GM12878 (cell line): ENCODE measurements at regions not wholly inside any gene's neighbourhood (a gene's known extent, or its start where the extent isn't known, plus 50 kb on each side); places are given as distances from the start of the nearest gene placed in this dataset.

ENCODE experiments used
- ATAC-seq: fragments of 200-7000 bp; cut with Tn5 transposase; 3 replicates; pipeline ENCODE4 v1.9.1; 2020; ENCODE audit warnings: mild to moderate bottlenecking, moderate library complexity
- BruUV-seq: library from RNA; stranded (reverse); fragments of 400-500 nt; replicated peaks from 2 replicates; lab custom pipeline; 2021; lab: Mats Ljungman, UMichigan
- CTCF ChIA-PET: fragments of 300-600 bp; sonication (Branson Sonifier 250); formaldehyde crosslinking; extraction: SDS; loops from one replicate; lab custom pipeline; 2021; ENCODE audit warnings: inconsistent platforms; lab: Yijun Ruan, JAX
- POLR2A ChIA-PET: fragments of 350-600 bp; formaldehyde crosslinking; extraction: SDS; loops from one replicate; lab custom pipeline; 2021; ENCODE audit warnings: inconsistent platforms; lab: Charles Lee
- RAD21 ChIA-PET: fragments of 300-600 bp; sonication (Branson Sonifier 250); formaldehyde crosslinking; loops from one replicate; lab custom pipeline; 2023; ENCODE audit warnings: antibody characterized with exemption; ENCODE audit not compliant: unreplicated experiment; lab: Charles Lee
- SMC1A ChIA-PET: fragments of 300-600 bp; sonication (Branson Sonifier 250); formaldehyde crosslinking; loops from one replicate; lab custom pipeline; 2023; ENCODE audit not compliant: unreplicated experiment, uncharacterized antibody; lab: Charles Lee
- DNase-seq: peaks from one replicate; pipeline ENCODE4 v3.0.0-alpha.2; 2011; ENCODE audit warnings: low read depth, low spot score
- FAIRE-seq: peaks from 3 replicates; lab custom pipeline; 2011; peaks lifted over from hg19 to GRCh38; lab: Jason Lieb, UNC
- H2AFZ ChIP-seq: 2 replicates; pipeline ENCODE4 v1.6.0; 2011; ENCODE audit warnings: low read depth, low read length, control low read depth; ENCODE audit not compliant: control insufficient read depth
- H3K27ac ChIP-seq: 2 replicates; pipeline ENCODE4 v1.5.1; 2011; ENCODE audit warnings: control low read depth; ENCODE audit not compliant: control insufficient read depth, insufficient read depth
- H3K27me3 ChIP-seq, 2 experiments: replicated peaks in 1 of 2; 2 replicates each; pipeline versions ENCODE4 v1.6.0 to v1.6.1; 2011; ENCODE audit warnings: low read length in 1 of 2; ENCODE audit not compliant: control insufficient read depth in 2 of 2, insufficient read depth in 2 of 2
- H3K36me3 ChIP-seq, 2 experiments: 2 replicates each; pipeline ENCODE4 v1.5.1; 2011; ENCODE audit warnings: low read length in 1 of 2; ENCODE audit not compliant: control insufficient read depth in 2 of 2, insufficient read depth in 2 of 2
- H3K4me1 ChIP-seq: 2 replicates; pipeline ENCODE4 v1.6.1; 2011; ENCODE audit warnings: mild to moderate bottlenecking, low read length, moderate library complexity, mixed read lengths; ENCODE audit not compliant: control insufficient read depth, insufficient read depth
- H3K4me2 ChIP-seq: 2 replicates; pipeline ENCODE4 v1.6.0; 2011; ENCODE audit warnings: control low read depth; ENCODE audit not compliant: control insufficient read depth, insufficient read depth
- H3K4me3 ChIP-seq: fragments of 200-600 bp; sonication (generic); 2 replicates; pipeline ENCODE4 v1.5.1; 2016
- H3K79me2 ChIP-seq: 2 replicates; pipeline ENCODE4 v1.6.0; 2011; ENCODE audit warnings: low read length; ENCODE audit not compliant: control insufficient read depth, insufficient read depth
- H3K9ac ChIP-seq: 2 replicates; pipeline ENCODE4 v1.8.0; 2011; ENCODE audit warnings: low read length, control low read depth, mixed read lengths; ENCODE audit not compliant: control insufficient read depth, insufficient read depth
- H3K9me3 ChIP-seq: replicated peaks from 3 replicates; pipeline ENCODE4 v1.5.1; 2011; ENCODE audit warnings: mild to moderate bottlenecking, low read length; ENCODE audit not compliant: control insufficient read depth, insufficient read depth
- H4K20me1 ChIP-seq: 2 replicates; pipeline ENCODE4 v1.6.0; 2011; ENCODE audit not compliant: control insufficient read depth, insufficient read depth
- E2F8 ChIP-seq: fragments of 450-650 bp; IDR thresholded peaks from 2 replicates; pipeline ENCODE4 v1.6.1; 2018; ENCODE audit warnings: mild to moderate bottlenecking, low read depth, moderate library complexity; ENCODE audit not compliant: partially characterized antibody
- FOS ChIP-seq: IDR thresholded peaks from 3 replicates; pipeline ENCODE4 v1.6.1; 2011; ENCODE audit warnings: borderline replicate concordance; ENCODE audit not compliant: insufficient read length; ENCODE audit errors: extremely low read depth
- NR2F1 ChIP-seq: fragments of 450-650 bp; conservative IDR thresholded peaks from 2 replicates; pipeline ENCODE4 v1.6.1; 2017; ENCODE audit warnings: mild to moderate bottlenecking
- PML ChIP-seq: IDR thresholded peaks from 2 replicates; pipeline ENCODE4 v1.6.1; 2012; ENCODE audit warnings: low read length, inconsistent platforms
- SIN3A ChIP-seq: IDR thresholded peaks from 2 replicates; pipeline ENCODE4 v1.6.1; 2012; ENCODE audit warnings: low read depth, low read length, improper control_type of control experiment
- SKIL ChIP-seq: fragments of 450-650 bp; IDR thresholded peaks from 2 replicates; pipeline ENCODE4 v1.6.1; 2017; ENCODE audit warnings: mild to moderate bottlenecking, low read depth, inconsistent platforms; ENCODE audit not compliant: poor library complexity, severe bottlenecking
- WGBS: methylation state at CpG from one replicate; pipeline ENCODE4 v1.1.6; 2016; ENCODE audit warnings: low lambda C conversion rate; ENCODE audit not compliant: insufficient replicate concordance, insufficient coverage; ENCODE audit errors: missing lambda C conversion rate; 5-methylcytosine and 5-hydroxymethylcytosine counted together
- in situ Hi-C: fragments of 300-500 bp; cut with MboI; formaldehyde crosslinking; loops from 9 replicates; pipeline ENCODE4 v1.14.3; 2018; ENCODE audit warnings: mixed read lengths
- intact Hi-C: fragments of 100-400 bp; cut with micrococcal nuclease; formaldehyde crosslinking; loops from one replicate; pipeline ENCODE4 v1.14.2; 2022; ENCODE audit not compliant: unreplicated experiment
- TF ChIP-seq, protein P1 (sequence below): fragments of 450-650 bp; IDR thresholded peaks from 2 replicates; pipeline ENCODE4 v1.6.1; 2017; ENCODE audit warnings: antibody characterized with exemption, mild to moderate bottlenecking, moderate library complexity
- TF ChIP-seq, protein P2 (sequence below): fragments of 150-350 bp; IDR thresholded peaks from 2 replicates; pipeline ENCODE4 v1.6.1; 2016; ENCODE audit warnings: low read depth, low read length

- TF ChIP-seq E2F8 = no peak
- TF ChIP-seq SIN3A = no peak
- TF ChIP-seq SKIL = no peak
- TF ChIP-seq PML = no peak
- TF ChIP-seq, all 136 proteins: peak for 0
Measured at GRCh38 chr18:3340682-3341097, 78.8 kb downstream of the MYL12B start (continued).

- H3K27ac ChIP-seq = no peak overlapping the region
- ChIA-PET SMC1A (no interaction called here), CTCF (no interaction called here), POLR2A (no interaction called here), RAD21 (no interaction called here)
- H3K4me1 ChIP-seq = no peaks in the 10 kb centered on the region
- H4K20me1 ChIP-seq = no peaks in the 10 kb centered on the region
- H3K79me2 ChIP-seq = no peaks in the 10 kb centered on the region
- H2AFZ ChIP-seq = no peak overlapping the region
- H3K4me3 ChIP-seq = no peak overlapping the region
- DNase-seq (no peak), FAIRE-seq (no peak), ATAC-seq (no peak)
- H3K9ac ChIP-seq = no peak overlapping the region
- in situ Hi-C loops (no loop called here), intact Hi-C loops (no loop called here)
- BruUV-seq = no TSS peak
- H3K9me3 ChIP-seq = no peaks in the 10 kb centered on the region
- no peak overlapping the region for H3K4me2 ChIP-seq
- WGBS = 12% methylated on average over 5 of the region's 5 CpGs
- H3K27me3 ChIP-seq = no peaks in the 10 kb centered on the region; a peak in 3 of 4 replicates
- H3K36me3 ChIP-seq = no peaks in the 10 kb centered on the region
- TF ChIP-seq FOS = no peak
- TF ChIP-seq NR2F1 = no peak
- no peak for TF ChIP-seq PML
- TF ChIP-seq, protein P1, sequence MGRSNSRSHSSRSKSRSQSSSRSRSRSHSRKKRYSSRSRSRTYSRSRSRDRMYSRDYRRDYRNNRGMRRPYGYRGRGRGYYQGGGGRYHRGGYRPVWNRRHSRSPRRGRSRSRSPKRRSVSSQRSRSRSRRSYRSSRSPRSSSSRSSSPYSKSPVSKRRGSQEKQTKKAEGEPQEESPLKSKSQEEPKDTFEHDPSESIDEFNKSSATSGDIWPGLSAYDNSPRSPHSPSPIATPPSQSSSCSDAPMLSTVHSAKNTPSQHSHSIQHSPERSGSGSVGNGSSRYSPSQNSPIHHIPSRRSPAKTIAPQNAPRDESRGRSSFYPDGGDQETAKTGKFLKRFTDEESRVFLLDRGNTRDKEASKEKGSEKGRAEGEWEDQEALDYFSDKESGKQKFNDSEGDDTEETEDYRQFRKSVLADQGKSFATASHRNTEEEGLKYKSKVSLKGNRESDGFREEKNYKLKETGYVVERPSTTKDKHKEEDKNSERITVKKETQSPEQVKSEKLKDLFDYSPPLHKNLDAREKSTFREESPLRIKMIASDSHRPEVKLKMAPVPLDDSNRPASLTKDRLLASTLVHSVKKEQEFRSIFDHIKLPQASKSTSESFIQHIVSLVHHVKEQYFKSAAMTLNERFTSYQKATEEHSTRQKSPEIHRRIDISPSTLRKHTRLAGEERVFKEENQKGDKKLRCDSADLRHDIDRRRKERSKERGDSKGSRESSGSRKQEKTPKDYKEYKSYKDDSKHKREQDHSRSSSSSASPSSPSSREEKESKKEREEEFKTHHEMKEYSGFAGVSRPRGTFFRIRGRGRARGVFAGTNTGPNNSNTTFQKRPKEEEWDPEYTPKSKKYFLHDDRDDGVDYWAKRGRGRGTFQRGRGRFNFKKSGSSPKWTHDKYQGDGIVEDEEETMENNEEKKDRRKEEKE = no peak
- TF ChIP-seq, protein P2, sequence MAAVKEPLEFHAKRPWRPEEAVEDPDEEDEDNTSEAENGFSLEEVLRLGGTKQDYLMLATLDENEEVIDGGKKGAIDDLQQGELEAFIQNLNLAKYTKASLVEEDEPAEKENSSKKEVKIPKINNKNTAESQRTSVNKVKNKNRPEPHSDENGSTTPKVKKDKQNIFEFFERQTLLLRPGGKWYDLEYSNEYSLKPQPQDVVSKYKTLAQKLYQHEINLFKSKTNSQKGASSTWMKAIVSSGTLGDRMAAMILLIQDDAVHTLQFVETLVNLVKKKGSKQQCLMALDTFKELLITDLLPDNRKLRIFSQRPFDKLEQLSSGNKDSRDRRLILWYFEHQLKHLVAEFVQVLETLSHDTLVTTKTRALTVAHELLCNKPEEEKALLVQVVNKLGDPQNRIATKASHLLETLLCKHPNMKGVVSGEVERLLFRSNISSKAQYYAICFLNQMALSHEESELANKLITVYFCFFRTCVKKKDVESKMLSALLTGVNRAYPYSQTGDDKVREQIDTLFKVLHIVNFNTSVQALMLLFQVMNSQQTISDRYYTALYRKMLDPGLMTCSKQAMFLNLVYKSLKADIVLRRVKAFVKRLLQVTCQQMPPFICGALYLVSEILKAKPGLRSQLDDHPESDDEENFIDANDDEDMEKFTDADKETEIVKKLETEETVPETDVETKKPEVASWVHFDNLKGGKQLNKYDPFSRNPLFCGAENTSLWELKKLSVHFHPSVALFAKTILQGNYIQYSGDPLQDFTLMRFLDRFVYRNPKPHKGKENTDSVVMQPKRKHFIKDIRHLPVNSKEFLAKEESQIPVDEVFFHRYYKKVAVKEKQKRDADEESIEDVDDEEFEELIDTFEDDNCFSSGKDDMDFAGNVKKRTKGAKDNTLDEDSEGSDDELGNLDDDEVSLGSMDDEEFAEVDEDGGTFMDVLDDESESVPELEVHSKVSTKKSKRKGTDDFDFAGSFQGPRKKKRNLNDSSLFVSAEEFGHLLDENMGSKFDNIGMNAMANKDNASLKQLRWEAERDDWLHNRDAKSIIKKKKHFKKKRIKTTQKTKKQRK = no peak
Measured at GRCh38 chr18:3342628-3343027, 80.7 kb downstream of the MYL12B start.
